HEK293T (cell line): ENCODE measurements at regions not wholly inside any gene's neighbourhood (a gene's known extent, or its start where the extent isn't known, plus 50 kb on each side); places are given as distances from the start of the nearest gene placed in this dataset.

Experiments used
- ARNT ChIP-seq: fragments of 450-650 bp; IDR thresholded peaks from 2 replicates; pipeline ENCODE4 v1.6.1; 2017; ENCODE audit warnings: mild to moderate bottlenecking
- BHLHE40 ChIP-seq: fragments of 450-650 bp; IDR thresholded peaks from 2 replicates; pipeline ENCODE4 v1.6.1; 2016; ENCODE audit warnings: mild to moderate bottlenecking, moderate library complexity, borderline replicate concordance
- FOXA1 ChIP-seq: fragments of 450-650 bp; IDR thresholded peaks from 2 replicates; pipeline ENCODE4 v1.6.1; 2016; ENCODE audit warnings: mild to moderate bottlenecking
- FOXK2 ChIP-seq: fragments of 450-650 bp; IDR thresholded peaks from 2 replicates; pipeline ENCODE4 v1.6.1; 2016; ENCODE audit warnings: mild to moderate bottlenecking
- FOXM1 ChIP-seq: fragments of 450-650 bp; IDR thresholded peaks from 2 replicates; pipeline ENCODE4 v1.6.1; 2017; ENCODE audit warnings: mild to moderate bottlenecking, borderline replicate concordance
- LEF1 ChIP-seq: fragments of 450-650 bp; IDR thresholded peaks from 2 replicates; pipeline ENCODE4 v1.6.1; 2017; ENCODE audit warnings: mild to moderate bottlenecking, borderline replicate concordance
- NFRKB ChIP-seq: fragments of 450-650 bp; IDR thresholded peaks from 2 replicates; pipeline ENCODE4 v1.6.1; 2016; ENCODE audit warnings: mild to moderate bottlenecking, moderate library complexity
- SP1 ChIP-seq: fragments of 450-650 bp; IDR thresholded peaks from 2 replicates; pipeline ENCODE4 v1.6.1; 2017
- TARDBP ChIP-seq: fragments of 450-650 bp; IDR thresholded peaks from 2 replicates; pipeline ENCODE4 v1.6.1; 2016
- ZNF384 ChIP-seq: fragments of 450-650 bp; IDR thresholded peaks from 2 replicates; pipeline ENCODE4 v1.6.1; 2016
- TF ChIP-seq, protein P1 (sequence below): fragments of 450-650 bp; IDR thresholded peaks from 2 replicates; pipeline ENCODE4 v1.6.1; 2016

DNA sequence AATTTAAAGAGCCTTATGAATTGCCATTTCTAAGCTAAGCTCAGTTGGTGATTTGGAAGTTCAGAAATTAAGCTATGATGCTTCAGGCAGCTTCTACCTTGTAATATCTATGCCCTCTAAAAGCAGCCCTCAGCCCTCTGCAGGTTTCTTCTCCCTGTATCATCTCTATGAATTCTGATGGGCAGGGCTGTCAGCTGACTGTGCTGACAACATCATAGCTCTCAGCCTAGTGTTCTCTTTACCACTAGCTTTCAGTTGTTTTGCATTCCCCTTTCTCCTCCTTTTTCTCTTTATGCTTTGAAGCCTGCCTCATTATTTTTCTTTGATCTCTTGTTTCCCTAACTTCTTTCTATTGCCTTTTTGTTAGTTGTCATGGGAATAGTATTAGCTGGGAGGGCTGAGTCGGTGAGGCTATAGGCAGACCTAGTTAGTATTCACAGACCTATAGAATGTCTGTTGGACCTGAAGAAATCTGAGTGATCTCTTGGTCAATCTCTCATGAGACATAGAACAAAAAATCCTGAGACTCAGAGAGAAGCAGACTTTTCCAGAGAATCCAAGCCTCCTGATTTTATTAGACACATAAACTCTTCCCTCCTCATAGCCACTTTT, 535.4 kb downstream of the RAB38 start:
- TF ChIP-seq TARDBP (no peak), FOXK2 (no peak), ZNF384 (no peak), SP1 (no peak), ARNT (no peak), FOXM1 (no peak), FOXA1 (no peak), BHLHE40 (no peak), NFRKB (no peak), LEF1 (no peak)
- TF ChIP-seq, protein P1, sequence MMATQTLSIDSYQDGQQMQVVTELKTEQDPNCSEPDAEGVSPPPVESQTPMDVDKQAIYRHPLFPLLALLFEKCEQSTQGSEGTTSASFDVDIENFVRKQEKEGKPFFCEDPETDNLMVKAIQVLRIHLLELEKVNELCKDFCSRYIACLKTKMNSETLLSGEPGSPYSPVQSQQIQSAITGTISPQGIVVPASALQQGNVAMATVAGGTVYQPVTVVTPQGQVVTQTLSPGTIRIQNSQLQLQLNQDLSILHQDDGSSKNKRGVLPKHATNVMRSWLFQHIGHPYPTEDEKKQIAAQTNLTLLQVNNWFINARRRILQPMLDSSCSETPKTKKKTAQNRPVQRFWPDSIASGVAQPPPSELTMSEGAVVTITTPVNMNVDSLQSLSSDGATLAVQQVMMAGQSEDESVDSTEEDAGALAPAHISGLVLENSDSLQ, result no peak
